ENCODE measurements at regions not wholly inside any gene's neighbourhood (a gene's known extent, or its start where the extent isn't known, plus 50 kb on each side); places are given as distances from the start of the nearest gene placed in this dataset.

DNA sequence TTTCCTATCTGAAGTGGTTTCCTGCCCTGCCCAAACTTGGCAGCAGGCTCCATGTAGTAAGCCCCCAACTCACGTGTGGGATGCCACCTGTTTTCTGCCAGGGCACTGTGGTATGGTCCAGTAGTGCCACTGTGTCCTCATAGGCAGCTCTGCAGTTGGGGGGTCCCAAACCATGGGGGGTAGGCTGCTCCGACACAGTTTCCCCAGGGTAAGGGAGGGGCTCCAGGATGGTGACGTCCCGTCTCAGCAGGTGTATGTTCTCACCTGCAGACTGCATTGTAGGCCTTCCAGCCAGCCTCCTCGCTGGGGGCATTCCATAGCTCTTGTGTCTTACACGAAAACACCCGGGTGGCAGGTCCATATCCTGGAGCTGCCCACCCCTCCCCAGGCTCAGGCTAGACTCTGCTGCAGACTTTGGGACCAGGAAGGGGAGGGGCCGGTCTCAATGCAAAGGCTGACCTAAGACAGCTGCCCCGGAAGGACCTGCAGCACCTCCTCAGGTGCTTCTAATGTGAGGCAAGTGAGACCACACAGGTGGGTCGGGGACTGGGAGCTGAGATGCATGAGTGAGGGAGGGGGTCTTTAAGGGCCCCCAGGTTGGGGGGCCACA is 330.5 kb upstream of the IRX4 start:
- POLR2A ChIA-PET (ENCODE audit: unreplicated experiment) = no interaction called here
- H3K79me2 ChIP-seq (ENCODE audit: low read length) = no peaks in the 10 kb centered on the region
- H4K20me1 ChIP-seq (ENCODE audit: low read length) = no peaks in the 10 kb centered on the region
- H3K27ac ChIP-seq (ENCODE audit: low read length) = no peak overlapping the region
- DNase-seq = no peak
- no peaks in the 10 kb centered on the region for H3K9me3 ChIP-seq (ENCODE audit: low read length)
- no peaks in the 10 kb centered on the region for H3F3A ChIP-seq (ENCODE audit: low read length, unreplicated experiment)
- TF ChIP-seq, protein P1, sequence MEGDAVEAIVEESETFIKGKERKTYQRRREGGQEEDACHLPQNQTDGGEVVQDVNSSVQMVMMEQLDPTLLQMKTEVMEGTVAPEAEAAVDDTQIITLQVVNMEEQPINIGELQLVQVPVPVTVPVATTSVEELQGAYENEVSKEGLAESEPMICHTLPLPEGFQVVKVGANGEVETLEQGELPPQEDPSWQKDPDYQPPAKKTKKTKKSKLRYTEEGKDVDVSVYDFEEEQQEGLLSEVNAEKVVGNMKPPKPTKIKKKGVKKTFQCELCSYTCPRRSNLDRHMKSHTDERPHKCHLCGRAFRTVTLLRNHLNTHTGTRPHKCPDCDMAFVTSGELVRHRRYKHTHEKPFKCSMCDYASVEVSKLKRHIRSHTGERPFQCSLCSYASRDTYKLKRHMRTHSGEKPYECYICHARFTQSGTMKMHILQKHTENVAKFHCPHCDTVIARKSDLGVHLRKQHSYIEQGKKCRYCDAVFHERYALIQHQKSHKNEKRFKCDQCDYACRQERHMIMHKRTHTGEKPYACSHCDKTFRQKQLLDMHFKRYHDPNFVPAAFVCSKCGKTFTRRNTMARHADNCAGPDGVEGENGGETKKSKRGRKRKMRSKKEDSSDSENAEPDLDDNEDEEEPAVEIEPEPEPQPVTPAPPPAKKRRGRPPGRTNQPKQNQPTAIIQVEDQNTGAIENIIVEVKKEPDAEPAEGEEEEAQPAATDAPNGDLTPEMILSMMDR (conservative IDR thresholded peaks at IDR 0.05; ENCODE audit: low read depth, low read length) = no peak
- TF ChIP-seq EZH2phosphoT487 (IDR thresholded peaks at IDR 0.05; ENCODE audit: borderline replicate concordance, low read length) = no peak
- no peak for TF ChIP-seq EZH2 (IDR thresholded peaks at IDR 0.05; ENCODE audit: low read length, unreplicated experiment)
- H3K9me2 ChIP-seq (replicated peaks; ENCODE audit: low read length) = no peaks in the 10 kb centered on the region
- no peak overlapping the region for H3K9ac ChIP-seq (ENCODE audit: low read length)
- no TSS peak for BruUV-seq (replicated peaks)
- no peak overlapping the region for H3K4me3 ChIP-seq (ENCODE audit: low read length)
- H3K4me1 ChIP-seq (ENCODE audit: insufficient read depth, low read length) = no peaks in the 10 kb centered on the region
- peaks cover 30% of the 10 kb centered on the region for H3K27me3 ChIP-seq (ENCODE audit: low read length)
- intact Hi-C loops (cut with micrococcal nuclease) = no loop called here
- CTCF ChIA-PET = no interaction called here
- H3K36me3 ChIP-seq (ENCODE audit: low read depth, low read length) = no peaks in the 10 kb centered on the region
- no peak for ATAC-seq
- no peak overlapping the region for H3K4me2 ChIP-seq (ENCODE audit: low read length)
- no peak overlapping the region for H2AFZ ChIP-seq (ENCODE audit: low read length)

DNA sequence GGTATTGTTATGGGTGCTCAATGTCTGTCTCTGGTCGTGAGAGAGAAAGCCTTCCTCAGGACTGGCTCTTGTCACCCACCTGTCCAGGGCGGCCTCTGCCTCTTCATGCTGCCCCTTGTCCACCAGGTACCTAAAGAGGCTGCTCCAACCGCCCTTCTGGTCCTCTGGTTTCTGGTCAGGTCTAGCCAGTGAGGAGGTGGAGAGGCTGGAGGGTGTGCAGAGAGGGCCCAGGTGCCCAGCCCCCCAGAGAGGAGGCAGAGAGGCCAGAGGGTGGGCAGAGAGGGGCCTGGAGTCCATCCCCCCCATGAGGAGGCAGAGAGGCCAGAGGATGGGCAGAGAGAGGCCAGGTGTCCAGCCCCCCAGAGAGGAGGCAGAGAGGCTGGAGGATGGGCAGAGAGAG is 329.8 kb upstream of the IRX4 start:
- no peaks in the 10 kb centered on the region for H3F3A ChIP-seq (ENCODE audit: low read length, unreplicated experiment)
- ATAC-seq (no peak), DNase-seq (no peak)
- TF ChIP-seq, protein P1 (conservative IDR thresholded peaks at IDR 0.05; ENCODE audit: low read depth, low read length) = no peak
- no peak for TF ChIP-seq EZH2 (IDR thresholded peaks at IDR 0.05; ENCODE audit: low read length, unreplicated experiment)
- TF ChIP-seq EZH2phosphoT487 (IDR thresholded peaks at IDR 0.05; ENCODE audit: borderline replicate concordance, low read length) = no peak
- H3K27ac ChIP-seq (ENCODE audit: low read length) = no peak overlapping the region
- H3K9me3 ChIP-seq (ENCODE audit: low read length) = no peaks in the 10 kb centered on the region
- H4K20me1 ChIP-seq (ENCODE audit: low read length) = no peaks in the 10 kb centered on the region
- no peaks in the 10 kb centered on the region for H3K9me2 ChIP-seq (replicated peaks; ENCODE audit: low read length)
- H3K36me3 ChIP-seq (ENCODE audit: low read depth, low read length) = no peaks in the 10 kb centered on the region
- POLR2A ChIA-PET (ENCODE audit: unreplicated experiment) = no interaction called here
- no peak overlapping the region for H3K4me3 ChIP-seq (ENCODE audit: low read length)
- no peaks in the 10 kb centered on the region for H3K4me1 ChIP-seq (ENCODE audit: insufficient read depth, low read length)
- H3K27me3 ChIP-seq (ENCODE audit: low read length) = peaks cover 38% of the 10 kb centered on the region
- no peak overlapping the region for H3K4me2 ChIP-seq (ENCODE audit: low read length)
- BruUV-seq (replicated peaks) = no TSS peak
- no peak overlapping the region for H3K9ac ChIP-seq (ENCODE audit: low read length)
- CTCF ChIA-PET = no interaction called here
- intact Hi-C loops (cut with micrococcal nuclease) = no loop called here
- no peaks in the 10 kb centered on the region for H3K79me2 ChIP-seq (ENCODE audit: low read length)
- no peak overlapping the region for H2AFZ ChIP-seq (ENCODE audit: low read length)

DNA sequence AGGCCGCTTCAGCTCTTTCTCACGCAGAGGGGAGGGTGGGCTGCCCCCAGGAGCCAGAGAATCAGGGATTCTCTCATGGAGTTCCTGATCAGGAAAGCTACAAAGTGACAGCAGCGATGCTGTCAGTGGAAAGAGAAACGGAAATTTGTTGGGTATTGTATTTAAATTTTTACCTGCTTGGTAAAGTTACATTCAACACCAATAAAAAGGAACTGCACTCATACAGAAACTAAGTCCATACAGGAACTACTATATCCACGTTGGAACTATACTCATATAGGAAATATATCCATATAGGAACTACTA is 325.5 kb upstream of the IRX4 start:
- TF ChIP-seq, protein P1 (conservative IDR thresholded peaks at IDR 0.05; ENCODE audit: low read depth, low read length) = peak; percentile 8; the same call in 1 of the 2 replicates
- TF ChIP-seq EZH2phosphoT487 (IDR thresholded peaks at IDR 0.05; ENCODE audit: borderline replicate concordance, low read length) = no peak
- ATAC-seq (no peak), DNase-seq (no peak)
- no peaks in the 10 kb centered on the region for H3K4me1 ChIP-seq (ENCODE audit: insufficient read depth, low read length)
- no peaks in the 10 kb centered on the region for H3K9me3 ChIP-seq (ENCODE audit: low read length)
- no peaks in the 10 kb centered on the region for H4K20me1 ChIP-seq (ENCODE audit: low read length)
- no TSS peak for BruUV-seq (replicated peaks)
- no peak overlapping the region for H3K9ac ChIP-seq (ENCODE audit: low read length)
- no peak overlapping the region for H3K4me3 ChIP-seq (ENCODE audit: low read length)
- H3F3A ChIP-seq (ENCODE audit: low read length, unreplicated experiment) = no peaks in the 10 kb centered on the region
- CTCF ChIA-PET = no interaction called here
- H2AFZ ChIP-seq (ENCODE audit: low read length) = no peak overlapping the region
- no peaks in the 10 kb centered on the region for H3K36me3 ChIP-seq (ENCODE audit: low read depth, low read length)
- H3K9me2 ChIP-seq (replicated peaks; ENCODE audit: low read length) = no peaks in the 10 kb centered on the region
- POLR2A ChIA-PET (ENCODE audit: unreplicated experiment) = no interaction called here
- no peak overlapping the region for H3K27ac ChIP-seq (ENCODE audit: low read length)
- intact Hi-C loops (cut with micrococcal nuclease) = no loop called here
- no peaks in the 10 kb centered on the region for H3K79me2 ChIP-seq (ENCODE audit: low read length)
- no peak overlapping the region for H3K4me2 ChIP-seq (ENCODE audit: low read length)
- H3K27me3 ChIP-seq (ENCODE audit: low read length) = peaks cover 41% of the 10 kb centered on the region
